ENCODE measurements at regions not wholly inside any gene's neighbourhood (a gene's known extent, or its start where the extent isn't known, plus 50 kb on each side); places are given as distances from the start of the nearest gene placed in this dataset.
"Not testable (repeated sequence)": the region's sequence is repeated elsewhere in the genome, so short reads cannot be mapped to it uniquely, and the experiment has no call there.

DNA sequence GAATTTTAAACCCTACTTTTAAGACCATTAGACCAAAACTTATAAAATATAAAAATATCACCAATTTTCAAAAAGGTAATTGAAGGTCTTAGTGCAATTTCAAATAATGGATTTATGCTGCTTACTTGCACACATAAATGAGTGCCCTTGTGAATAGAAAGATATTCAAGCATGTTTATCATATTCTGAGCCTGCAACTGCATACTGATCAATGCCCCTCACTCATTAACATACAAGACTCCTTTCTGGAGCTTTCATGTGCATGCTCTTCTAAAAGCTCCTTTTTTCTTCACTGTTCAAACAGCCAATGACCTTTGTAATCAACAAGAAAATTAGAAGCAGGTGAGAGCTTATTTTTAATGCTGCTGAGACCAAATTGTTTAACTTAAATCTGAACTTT, 1139.3 kb downstream of the HACE1 start:
- no peak for ATAC-seq
- Mint-ChIP-seq H3K4me3 (no peak overlapping the region), H3K9me3 (ENCODE audit: low read depth) (peaks cover 4% of the 10 kb centered on the region), H3K4me1 (no peaks in the 10 kb centered on the region), H3K36me3 (no peaks in the 10 kb centered on the region), H3K27ac (no peak overlapping the region), H3K27me3 (no peaks in the 10 kb centered on the region)
- no peak for DNase-seq
- CTCF ChIA-PET, result no interaction called here

DNA sequence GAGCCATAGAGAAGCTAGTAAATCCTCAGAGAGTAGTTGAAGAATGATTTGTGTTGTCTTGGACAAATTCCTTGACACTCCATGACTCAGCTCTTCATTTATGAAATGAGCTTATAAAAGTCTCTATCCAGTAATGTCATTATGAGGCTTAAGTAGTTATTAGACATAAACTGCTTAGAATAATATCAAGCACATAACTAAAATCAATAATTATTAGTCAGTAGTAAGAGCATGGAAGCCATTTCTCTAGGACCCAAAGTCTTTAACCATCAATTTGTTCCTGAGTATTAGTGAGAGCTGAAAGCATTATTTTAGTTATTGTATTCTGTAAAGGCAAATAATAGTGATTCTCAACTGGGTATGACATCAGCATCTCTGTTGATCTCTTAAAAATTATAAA, 1140.2 kb downstream of the HACE1 start:
- no peak overlapping the region for H3K4me3 Mint-ChIP-seq
- no peak for ATAC-seq
- peaks cover 7% of the 10 kb centered on the region for H3K9me3 Mint-ChIP-seq (ENCODE audit: low read depth)
- H3K4me1 Mint-ChIP-seq, result no peaks in the 10 kb centered on the region
- no peaks in the 10 kb centered on the region for H3K27me3 Mint-ChIP-seq
- CTCF ChIA-PET, result no interaction called here
- no peaks in the 10 kb centered on the region for H3K36me3 Mint-ChIP-seq
- no peak for DNase-seq
- H3K27ac Mint-ChIP-seq, result no peak overlapping the region

DNA sequence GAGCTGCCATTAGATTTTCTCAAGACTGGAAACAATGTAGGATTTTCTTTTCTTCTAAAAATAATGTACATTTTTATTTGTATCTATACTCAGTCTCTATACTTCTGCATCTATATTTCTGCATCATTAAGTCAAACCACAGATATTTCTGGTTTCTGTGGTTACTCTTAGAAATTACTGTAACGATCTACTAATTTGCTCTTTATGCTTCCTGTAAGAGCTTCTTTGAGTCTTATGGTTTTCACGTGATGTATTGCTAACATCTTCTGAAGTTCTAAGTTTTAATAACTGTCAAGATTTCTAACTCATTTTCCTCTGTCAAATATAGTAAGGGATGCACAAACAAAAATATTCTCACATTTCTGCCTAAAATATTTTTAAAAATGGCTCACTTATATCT, 1144.5 kb downstream of the HACE1 start:
- DNase-seq (no peak), ATAC-seq (no peak)
- Mint-ChIP-seq H3K27ac (no peak overlapping the region), H3K27me3 (no peaks in the 10 kb centered on the region), H3K36me3 (no peaks in the 10 kb centered on the region), H3K4me3 (no peak overlapping the region), H3K9me3 (ENCODE audit: low read depth) (peaks cover 7% of the 10 kb centered on the region), H3K4me1 (no peaks in the 10 kb centered on the region)
- CTCF ChIA-PET, result no interaction called here

DNA sequence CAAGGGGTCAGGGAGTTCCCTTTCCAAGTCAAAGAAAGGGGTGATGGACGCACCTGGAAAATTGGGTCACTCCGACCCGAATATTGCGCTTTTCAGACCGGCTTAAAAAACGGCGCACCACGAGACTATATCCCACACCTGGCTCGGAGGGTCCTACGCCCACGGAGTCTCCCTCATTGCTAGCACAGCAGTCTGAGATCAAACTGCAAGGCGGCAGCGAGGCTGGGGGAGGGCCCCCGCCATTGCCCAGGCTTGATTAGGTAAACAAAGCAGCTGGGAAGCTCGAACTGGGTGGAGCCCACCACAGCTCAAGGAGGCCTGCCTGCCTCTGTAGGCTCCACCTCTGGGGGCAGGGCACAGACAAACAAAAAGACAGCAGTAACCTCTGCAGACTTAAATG, 1150.5 kb downstream of the HACE1 start:
- CTCF ChIA-PET; H3K36me3 Mint-ChIP-seq; H3K4me1 Mint-ChIP-seq; H3K4me3 Mint-ChIP-seq; H3K9me3 Mint-ChIP-seq (ENCODE audit: low read depth); H3K27ac Mint-ChIP-seq; H3K27me3 Mint-ChIP-seq; ATAC-seq; DNase-seq: not testable (repeated sequence)

DNA sequence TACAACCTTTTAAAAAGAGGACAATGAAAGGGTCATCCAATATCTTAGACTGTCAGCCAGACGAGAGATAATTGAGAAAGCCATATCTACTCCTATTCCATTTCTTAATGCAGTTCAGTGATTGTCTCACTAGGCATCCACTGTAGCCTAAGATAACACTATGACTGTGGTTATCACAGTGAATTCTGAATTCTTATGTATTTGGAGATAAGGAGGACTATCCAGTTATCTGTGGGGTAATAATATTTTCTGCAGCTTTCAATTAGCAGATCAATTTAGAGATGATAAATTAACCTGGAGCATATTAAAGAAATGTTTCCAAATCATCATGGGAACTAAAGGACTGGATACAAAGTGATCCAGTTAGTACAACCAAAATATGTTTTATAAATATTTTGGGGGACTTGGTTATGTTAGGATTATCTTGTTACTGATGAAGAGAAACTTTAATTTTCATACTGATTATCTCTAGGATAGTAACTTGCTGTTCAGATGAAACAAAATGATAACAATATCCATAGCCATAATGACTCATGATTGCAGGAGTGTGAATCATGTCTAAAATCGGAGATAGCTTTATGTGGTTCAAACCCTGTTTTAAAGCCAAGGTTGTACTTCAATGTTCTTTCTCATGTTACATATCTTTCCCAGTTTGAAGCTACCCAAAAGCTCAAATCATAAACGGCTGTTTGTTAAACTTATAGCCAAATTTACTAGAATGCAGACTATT, 1152.0 kb downstream of the HACE1 start:
- H3K36me3 Mint-ChIP-seq, result no peaks in the 10 kb centered on the region
- no peaks in the 10 kb centered on the region for H3K27me3 Mint-ChIP-seq
- CTCF ChIA-PET, result no interaction called here
- H3K4me1 Mint-ChIP-seq, result no peaks in the 10 kb centered on the region
- DNase-seq, result no peak
- H3K9me3 Mint-ChIP-seq (ENCODE audit: low read depth), result peaks cover 3% of the 10 kb centered on the region
- H3K4me3 Mint-ChIP-seq, result no peak overlapping the region
- H3K27ac Mint-ChIP-seq, result no peak overlapping the region
- ATAC-seq, result no peak

DNA sequence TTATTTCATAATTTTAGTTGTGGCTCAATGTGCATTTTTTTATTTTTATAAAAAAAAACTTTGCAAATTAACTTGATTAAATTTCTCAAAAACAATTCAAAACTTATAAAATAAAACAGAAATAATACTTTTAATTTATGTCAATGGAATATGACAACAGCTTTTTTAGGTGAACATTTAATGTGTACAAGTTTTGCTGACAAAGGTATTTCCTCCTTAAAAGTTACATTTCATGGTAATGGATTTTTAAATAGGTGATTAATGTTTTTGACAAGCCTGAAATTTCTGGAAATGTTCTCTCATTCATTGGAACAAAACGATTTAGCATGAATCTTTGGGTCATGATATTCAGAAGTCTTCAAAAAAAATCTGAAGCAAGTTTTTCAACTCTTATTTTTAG, 1160.0 kb downstream of the HACE1 start:
- ATAC-seq (no peak), DNase-seq (no peak)
- CTCF ChIA-PET, result no interaction called here
- H3K4me3 Mint-ChIP-seq, result no peak overlapping the region
- H3K27ac Mint-ChIP-seq, result no peak overlapping the region
- no peaks in the 10 kb centered on the region for H3K4me1 Mint-ChIP-seq
- H3K9me3 Mint-ChIP-seq (ENCODE audit: low read depth), result no peaks in the 10 kb centered on the region
- no peaks in the 10 kb centered on the region for H3K36me3 Mint-ChIP-seq
- H3K27me3 Mint-ChIP-seq, result no peaks in the 10 kb centered on the region

DNA sequence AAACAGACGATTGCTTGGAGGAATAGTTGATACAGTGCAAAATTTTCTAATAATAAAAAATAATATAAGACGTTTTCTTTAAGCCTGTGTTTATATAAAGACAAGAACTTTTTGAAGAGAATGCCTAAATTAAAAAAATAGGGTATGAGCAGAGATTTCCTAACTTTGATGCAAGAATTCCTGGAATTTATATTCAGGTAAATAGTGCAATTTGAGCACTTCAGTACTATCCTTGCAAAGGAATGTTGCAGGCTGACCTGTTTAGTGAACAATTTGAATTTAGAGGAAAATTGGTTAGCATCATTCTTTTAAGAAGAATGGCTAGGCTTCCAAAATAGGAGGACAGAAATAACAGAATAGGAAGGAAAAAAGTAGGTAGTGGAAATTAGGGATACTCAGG, 1172.3 kb downstream of the HACE1 start:
- Mint-ChIP-seq H3K36me3 (no peaks in the 10 kb centered on the region), H3K27ac (no peak overlapping the region), H3K27me3 (no peaks in the 10 kb centered on the region), H3K9me3 (ENCODE audit: low read depth) (no peaks in the 10 kb centered on the region), H3K4me1 (no peaks in the 10 kb centered on the region), H3K4me3 (no peak overlapping the region)
- no peak for DNase-seq
- ATAC-seq, result no peak
- CTCF ChIA-PET, result no interaction called here

DNA sequence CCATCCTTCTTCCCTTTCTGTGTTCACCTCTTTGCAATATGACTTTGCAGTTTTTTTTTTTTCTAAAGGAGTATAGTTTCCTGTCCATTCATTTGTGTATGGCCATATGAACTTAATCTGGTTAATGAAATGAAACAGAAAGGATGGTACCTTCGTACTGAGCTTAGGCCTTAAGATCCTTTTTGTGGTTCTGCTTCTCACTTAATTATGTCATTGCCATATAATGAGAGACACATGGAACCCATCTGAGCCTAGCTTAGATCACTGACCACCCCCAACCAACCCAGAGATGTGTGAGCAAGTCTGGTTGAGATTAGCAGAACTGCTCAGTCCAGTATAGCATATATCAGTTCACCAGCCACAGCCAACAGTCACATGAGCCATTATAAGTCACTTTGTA, 1179.6 kb downstream of the HACE1 start:
- Mint-ChIP-seq H3K27me3 (no peaks in the 10 kb centered on the region), H3K4me1 (peaks cover 3% of the 10 kb centered on the region), H3K9me3 (ENCODE audit: low read depth) (peaks cover 4% of the 10 kb centered on the region), H3K36me3 (no peaks in the 10 kb centered on the region), H3K4me3 (no peak overlapping the region), H3K27ac (no peak overlapping the region)
- no peak for DNase-seq
- no peak for ATAC-seq
- CTCF ChIA-PET, result no interaction called here

DNA sequence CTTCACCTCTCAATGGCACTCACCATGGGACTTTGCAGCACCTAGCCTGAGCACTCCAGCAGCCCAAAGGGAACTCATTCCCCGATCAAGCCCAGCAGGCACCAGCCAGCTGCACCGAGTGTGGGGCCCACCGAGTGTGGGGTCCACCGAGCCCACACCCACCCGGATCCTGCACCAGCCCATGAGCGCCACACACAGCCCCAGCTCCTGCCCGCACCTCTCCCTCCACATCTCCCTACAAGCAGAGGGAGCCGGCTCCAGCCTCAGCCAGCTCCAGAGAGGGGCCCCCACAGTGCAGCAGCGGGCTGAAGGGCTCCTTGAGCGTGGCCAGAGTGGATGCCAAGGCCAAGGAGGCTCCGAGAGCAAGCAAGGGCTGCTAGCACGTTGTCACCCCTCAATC, 1182.4 kb downstream of the HACE1 start:
- no peak for DNase-seq
- Mint-ChIP-seq H3K27me3 (no peaks in the 10 kb centered on the region), H3K36me3 (no peaks in the 10 kb centered on the region), H3K9me3 (ENCODE audit: low read depth) (peaks cover 4% of the 10 kb centered on the region), H3K4me3 (no peak overlapping the region), H3K27ac (no peak overlapping the region), H3K4me1 (peaks cover 3% of the 10 kb centered on the region)
- CTCF ChIA-PET, result no interaction called here
- ATAC-seq, result no peak

DNA sequence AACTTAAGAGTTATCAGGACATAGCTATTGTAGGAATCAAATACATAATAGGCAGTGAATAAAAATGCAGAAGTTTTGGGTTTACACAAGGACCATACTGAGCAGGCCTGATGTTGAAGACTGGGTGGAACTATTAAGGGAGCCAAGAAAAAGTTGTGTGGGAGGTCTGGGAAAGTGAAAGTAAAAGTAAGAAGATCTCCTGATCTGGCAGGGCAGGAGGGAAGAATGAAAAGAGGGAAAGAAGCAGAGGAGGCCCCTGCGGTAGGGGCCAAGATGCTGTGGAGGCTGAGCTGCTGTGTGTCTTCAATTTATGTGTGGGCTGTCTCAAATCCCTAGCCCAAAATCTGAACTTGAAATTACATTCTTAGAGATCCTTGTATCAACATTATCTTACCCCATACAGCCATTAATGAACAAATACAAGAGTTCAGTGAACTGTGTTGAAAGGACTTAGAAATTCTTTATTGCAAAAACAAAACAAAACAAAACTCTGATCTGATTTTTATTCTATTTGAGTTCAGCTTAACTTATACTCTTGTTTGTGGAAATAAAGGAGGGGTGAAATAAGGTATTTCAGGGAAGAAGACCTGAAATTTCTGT, 1183.8 kb downstream of the HACE1 start:
- no peaks in the 10 kb centered on the region for H3K27me3 Mint-ChIP-seq
- H3K4me1 Mint-ChIP-seq, result peaks cover 3% of the 10 kb centered on the region
- H3K9me3 Mint-ChIP-seq (ENCODE audit: low read depth), result peaks cover 4% of the 10 kb centered on the region
- CTCF ChIA-PET, result no interaction called here
- ATAC-seq (no peak), DNase-seq (no peak)
- H3K4me3 Mint-ChIP-seq, result peak overlapping the region; percentile 11
- no peak overlapping the region for H3K27ac Mint-ChIP-seq
- no peaks in the 10 kb centered on the region for H3K36me3 Mint-ChIP-seq

DNA sequence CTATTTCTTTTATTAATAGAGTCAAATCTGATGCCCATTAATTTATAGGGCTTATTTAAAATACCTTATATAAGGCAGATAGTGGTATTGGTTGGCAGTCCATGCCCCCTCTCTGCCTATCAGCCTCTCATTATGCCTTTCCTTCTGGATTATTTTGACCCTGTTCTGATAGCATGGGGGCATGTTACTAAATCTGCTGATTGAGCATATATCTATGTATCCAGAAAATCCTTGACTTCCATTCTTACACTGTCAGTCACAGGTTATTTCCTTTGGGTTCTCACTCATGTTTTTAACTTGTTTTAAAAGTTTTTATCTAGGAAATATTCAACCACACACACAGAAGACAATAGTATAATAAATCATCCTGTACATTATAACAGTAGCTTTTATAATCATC, 1184.9 kb downstream of the HACE1 start:
- Mint-ChIP-seq H3K4me3 (no peak overlapping the region), H3K4me1 (peaks cover 3% of the 10 kb centered on the region), H3K27me3 (no peaks in the 10 kb centered on the region), H3K27ac (no peak overlapping the region), H3K36me3 (no peaks in the 10 kb centered on the region), H3K9me3 (ENCODE audit: low read depth) (peaks cover 2% of the 10 kb centered on the region)
- ATAC-seq (no peak), DNase-seq (no peak)
- CTCF ChIA-PET, result no interaction called here

DNA sequence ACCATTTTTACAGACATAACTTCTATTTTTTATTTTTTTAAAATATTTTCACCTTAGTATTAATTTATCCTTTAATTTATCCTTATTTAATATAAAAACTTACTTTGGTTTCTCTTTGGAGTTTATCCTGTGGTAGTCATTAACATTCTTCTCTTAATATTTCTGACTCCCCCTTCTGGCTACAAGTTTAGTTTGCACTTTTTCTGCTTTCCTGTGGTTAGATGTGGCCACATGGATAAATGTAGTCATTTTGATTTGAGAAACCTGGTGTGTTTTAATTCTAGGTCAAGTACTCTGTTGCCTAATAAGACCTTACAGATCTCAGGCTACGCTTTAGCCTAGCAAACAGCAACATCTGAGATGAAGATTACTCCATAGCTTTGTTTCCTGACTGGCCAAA, 1187.5 kb downstream of the HACE1 start:
- Mint-ChIP-seq H3K27ac (no peak overlapping the region), H3K4me1 (peaks cover 3% of the 10 kb centered on the region), H3K27me3 (no peaks in the 10 kb centered on the region), H3K36me3 (no peaks in the 10 kb centered on the region), H3K9me3 (ENCODE audit: low read depth) (peaks cover 2% of the 10 kb centered on the region), H3K4me3 (no peak overlapping the region)
- ATAC-seq, result no peak
- DNase-seq, result no peak
- CTCF ChIA-PET, result no interaction called here

DNA sequence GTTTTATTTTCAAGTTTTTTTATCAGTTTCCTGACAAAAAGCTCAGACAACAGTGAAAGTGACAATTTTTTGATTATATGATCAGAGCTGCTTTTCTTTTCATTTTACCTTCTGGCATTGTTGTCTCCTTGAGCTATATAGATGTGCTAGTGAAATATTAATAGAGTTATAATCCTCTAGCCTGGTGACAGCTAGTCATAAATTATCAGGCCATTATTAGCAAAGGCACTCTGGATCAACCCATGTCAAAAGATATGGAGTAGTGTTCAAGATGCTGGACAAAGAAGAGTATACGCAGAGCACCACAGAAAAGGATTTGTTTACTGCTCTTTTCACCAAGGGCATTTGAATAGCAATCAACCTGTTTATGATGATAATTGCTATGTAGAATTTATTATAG, 1230.1 kb downstream of the HACE1 start:
- Mint-ChIP-seq H3K27me3 (no peaks in the 10 kb centered on the region), H3K4me3 (no peak overlapping the region), H3K9me3 (ENCODE audit: low read depth) (peaks cover 2% of the 10 kb centered on the region), H3K4me1 (no peaks in the 10 kb centered on the region), H3K36me3 (no peaks in the 10 kb centered on the region), H3K27ac (no peak overlapping the region)
- no peak for ATAC-seq
- CTCF ChIA-PET, result no interaction called here
- no peak for DNase-seq

DNA sequence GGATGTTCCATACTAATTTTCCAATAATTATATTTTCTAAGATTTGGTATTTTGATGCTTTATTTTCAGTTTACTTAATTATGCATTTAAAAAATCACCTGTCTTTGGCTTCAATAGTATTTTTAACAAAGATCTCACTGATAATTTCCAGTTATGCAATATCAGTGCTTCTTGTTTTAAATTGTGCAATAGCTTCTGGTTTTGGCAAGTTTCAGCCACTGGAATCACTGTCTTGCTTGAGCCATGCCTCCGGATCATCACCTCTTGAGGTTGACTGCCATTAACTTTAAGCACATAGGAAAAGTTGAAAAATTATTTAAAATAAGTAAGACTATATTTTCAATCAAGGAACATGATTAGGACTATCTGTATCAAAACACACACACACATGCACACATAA, 1242.1 kb downstream of the HACE1 start:
- Mint-ChIP-seq H3K36me3 (no peaks in the 10 kb centered on the region), H3K4me1 (no peaks in the 10 kb centered on the region), H3K4me3 (no peak overlapping the region), H3K9me3 (ENCODE audit: low read depth) (peaks cover 13% of the 10 kb centered on the region), H3K27ac (no peak overlapping the region), H3K27me3 (no peaks in the 10 kb centered on the region)
- CTCF ChIA-PET, result no interaction called here
- DNase-seq (no peak), ATAC-seq (no peak)

DNA sequence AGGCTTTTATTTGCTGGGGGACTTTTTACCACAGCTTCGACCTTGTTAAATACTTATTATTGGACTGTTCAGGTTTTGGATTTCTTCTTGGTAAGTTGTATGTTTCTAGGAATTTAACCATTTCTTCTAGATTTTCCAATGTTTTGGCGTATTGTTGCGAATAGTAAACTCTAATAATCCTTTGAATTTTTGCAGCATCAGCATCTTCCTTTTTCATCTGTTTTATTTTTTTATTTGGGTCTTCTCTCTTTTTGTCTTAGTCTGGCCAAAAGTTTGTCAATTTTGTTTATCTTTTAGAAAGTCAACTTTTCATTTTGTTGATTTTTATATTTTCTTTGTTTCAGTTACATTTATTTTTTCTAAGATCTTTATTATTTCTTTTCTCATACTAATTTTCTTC, 1272.0 kb downstream of the HACE1 start:
- no peak for ATAC-seq
- peaks cover 4% of the 10 kb centered on the region for H3K9me3 Mint-ChIP-seq (ENCODE audit: low read depth)
- no peaks in the 10 kb centered on the region for H3K36me3 Mint-ChIP-seq
- DNase-seq, result no peak
- H3K27me3 Mint-ChIP-seq, result no peaks in the 10 kb centered on the region
- H3K4me3 Mint-ChIP-seq, result no peak overlapping the region
- CTCF ChIA-PET, result no interaction called here
- no peaks in the 10 kb centered on the region for H3K4me1 Mint-ChIP-seq
- no peak overlapping the region for H3K27ac Mint-ChIP-seq
